DND-41 (cell line): ENCODE measurements at regions not wholly inside any gene's neighbourhood (a gene's known extent, or its start where the extent isn't known, plus 50 kb on each side); places are given as distances from the start of the nearest gene placed in this dataset.

Source experiments
- ATAC-seq: fragments of 200-7000 bp; cut with Tn5 transposase; 3 replicates; pipeline ENCODE4 v1.9.1; 2021; ENCODE audit warnings: low read depth; ENCODE audit not compliant: insufficient read depth
- DNase-seq: peaks from one replicate; pipeline ENCODE4 v3.0.0-alpha.2; 2020
- H2AFZ ChIP-seq: 2 replicates; pipeline ENCODE4 v1.6.0; 2012; ENCODE audit warnings: low read depth, low read length
- H3K27ac ChIP-seq: 2 replicates; pipeline ENCODE4 v1.5.1; 2012; ENCODE audit warnings: low read length, inconsistent platforms
- H3K27me3 ChIP-seq: fragments of 200-600 bp; sonication (generic); 2 replicates; pipeline ENCODE4 v1.6.0; 2012; ENCODE audit warnings: low read length, mild to moderate bottlenecking, inconsistent platforms; ENCODE audit not compliant: insufficient read depth, poor library complexity
- H3K36me3 ChIP-seq: 2 replicates; pipeline ENCODE4 v1.5.1; 2012; ENCODE audit warnings: low read length, inconsistent platforms; ENCODE audit not compliant: insufficient read depth
- H3K4me1 ChIP-seq: 2 replicates; pipeline ENCODE4 v1.5.1; 2012; ENCODE audit warnings: mild to moderate bottlenecking, low read length; ENCODE audit not compliant: insufficient read depth
- H3K4me2 ChIP-seq: 2 replicates; pipeline ENCODE4 v1.6.0; 2012; ENCODE audit warnings: mild to moderate bottlenecking, moderate library complexity, low read length, inconsistent platforms; ENCODE audit not compliant: insufficient read depth
- H3K4me3 ChIP-seq, 2 experiments: fragments of 200-600 bp in 1 of 2; shearing (Covaris generic) in 1 of 2; 2 replicates each; pipeline ENCODE4 v1.5.1; 2012 to 2016; ENCODE audit warnings: inconsistent platforms in 2 of 2, low read length in 2 of 2, mild to moderate bottlenecking in 2 of 2, low read depth in 1 of 2, moderate library complexity in 1 of 2
- H3K79me2 ChIP-seq: 2 replicates; pipeline ENCODE4 v1.6.0; 2012; ENCODE audit warnings: low read length, inconsistent platforms; ENCODE audit not compliant: insufficient read depth
- H3K9ac ChIP-seq: 2 replicates; pipeline ENCODE4 v1.6.0; 2012; ENCODE audit warnings: low read depth, mild to moderate bottlenecking, inconsistent platforms, low read length, moderate library complexity
- H3K9me3 ChIP-seq: 2 replicates; pipeline ENCODE4 v1.5.1; 2012; ENCODE audit warnings: low read length, moderate library complexity, mild to moderate bottlenecking, inconsistent platforms; ENCODE audit not compliant: insufficient read depth, severe bottlenecking
- H4K20me1 ChIP-seq: 2 replicates; pipeline ENCODE4 v1.6.0; 2012; ENCODE audit warnings: low read length; ENCODE audit not compliant: insufficient read depth
- EZH2 ChIP-seq: IDR thresholded peaks from 3 replicates; pipeline ENCODE4 v1.6.1; 2012; ENCODE audit warnings: borderline replicate concordance, low read depth, mild to moderate bottlenecking, moderate library complexity, low read length, inconsistent platforms; ENCODE audit not compliant: severe bottlenecking
- TF ChIP-seq, protein P1 (sequence below): IDR thresholded peaks from 2 replicates; pipeline ENCODE4 v1.5.1; 2012; ENCODE audit warnings: borderline replicate concordance, low read length, moderate library complexity, mild to moderate bottlenecking; ENCODE audit not compliant: poor library complexity, severe bottlenecking; ENCODE audit errors: extremely low read depth

- H4K20me1 ChIP-seq = no peaks in the 10 kb centered on the region
- no peak overlapping the region for H3K9ac ChIP-seq
- H2AFZ ChIP-seq = no peak overlapping the region
- no peak overlapping the region for H3K4me3 ChIP-seq
- ATAC-seq (no peak), DNase-seq (no peak)
- no peaks in the 10 kb centered on the region for H3K9me3 ChIP-seq
- TF ChIP-seq, protein P1, sequence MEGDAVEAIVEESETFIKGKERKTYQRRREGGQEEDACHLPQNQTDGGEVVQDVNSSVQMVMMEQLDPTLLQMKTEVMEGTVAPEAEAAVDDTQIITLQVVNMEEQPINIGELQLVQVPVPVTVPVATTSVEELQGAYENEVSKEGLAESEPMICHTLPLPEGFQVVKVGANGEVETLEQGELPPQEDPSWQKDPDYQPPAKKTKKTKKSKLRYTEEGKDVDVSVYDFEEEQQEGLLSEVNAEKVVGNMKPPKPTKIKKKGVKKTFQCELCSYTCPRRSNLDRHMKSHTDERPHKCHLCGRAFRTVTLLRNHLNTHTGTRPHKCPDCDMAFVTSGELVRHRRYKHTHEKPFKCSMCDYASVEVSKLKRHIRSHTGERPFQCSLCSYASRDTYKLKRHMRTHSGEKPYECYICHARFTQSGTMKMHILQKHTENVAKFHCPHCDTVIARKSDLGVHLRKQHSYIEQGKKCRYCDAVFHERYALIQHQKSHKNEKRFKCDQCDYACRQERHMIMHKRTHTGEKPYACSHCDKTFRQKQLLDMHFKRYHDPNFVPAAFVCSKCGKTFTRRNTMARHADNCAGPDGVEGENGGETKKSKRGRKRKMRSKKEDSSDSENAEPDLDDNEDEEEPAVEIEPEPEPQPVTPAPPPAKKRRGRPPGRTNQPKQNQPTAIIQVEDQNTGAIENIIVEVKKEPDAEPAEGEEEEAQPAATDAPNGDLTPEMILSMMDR = no peak
- no peak for TF ChIP-seq EZH2
- no peaks in the 10 kb centered on the region for H3K36me3 ChIP-seq
- no peak overlapping the region for H3K27ac ChIP-seq
- no peaks in the 10 kb centered on the region for H3K27me3 ChIP-seq
- H3K4me1 ChIP-seq = no peaks in the 10 kb centered on the region
- H3K79me2 ChIP-seq = no peaks in the 10 kb centered on the region
- H3K4me2 ChIP-seq = no peak overlapping the region
Observed at GRCh38 chr7:41446606-41447449, 256.1 kb downstream of the INHBA start.

- Histone ChIP-seq H3K27me3 (no peaks in the 10 kb centered on the region), H3K9ac (no peak overlapping the region), H3K36me3 (no peaks in the 10 kb centered on the region), H4K20me1 (no peaks in the 10 kb centered on the region), H3K27ac (no peak overlapping the region), H3K4me2 (no peak overlapping the region), H2AFZ (no peak overlapping the region), H3K9me3 (no peaks in the 10 kb centered on the region), H3K4me3 (no peak overlapping the region), H3K4me1 (no peaks in the 10 kb centered on the region), H3K79me2 (no peaks in the 10 kb centered on the region)
- DNase-seq = no peak
- TF ChIP-seq, protein P1 = no peak
- TF ChIP-seq EZH2 = no peak
- ATAC-seq = no peak
Observed at GRCh38 chr7:41445946-41446345, 256.9 kb downstream of the INHBA start.

GRCh38 chr7:41445432-41445831 lies 257.5 kb downstream of the INHBA start:
- no peaks in the 10 kb centered on the region for H3K79me2 ChIP-seq
- ATAC-seq (no peak), DNase-seq (no peak)
- no peaks in the 10 kb centered on the region for H4K20me1 ChIP-seq
- no peaks in the 10 kb centered on the region for H3K9me3 ChIP-seq
- no peak overlapping the region for H3K27ac ChIP-seq
- no peak overlapping the region for H2AFZ ChIP-seq
- no peaks in the 10 kb centered on the region for H3K36me3 ChIP-seq
- no peaks in the 10 kb centered on the region for H3K27me3 ChIP-seq
- no peak overlapping the region for H3K9ac ChIP-seq
- TF ChIP-seq, protein P1 = no peak
- no peak for TF ChIP-seq EZH2
- no peak overlapping the region for H3K4me3 ChIP-seq
- no peaks in the 10 kb centered on the region for H3K4me1 ChIP-seq
- H3K4me2 ChIP-seq = no peak overlapping the region

- H2AFZ ChIP-seq = no peak overlapping the region
- H3K4me3 ChIP-seq = no peak overlapping the region
- ATAC-seq (no peak), DNase-seq (no peak)
- H3K79me2 ChIP-seq = no peaks in the 10 kb centered on the region
- no peaks in the 10 kb centered on the region for H3K36me3 ChIP-seq
- H3K27ac ChIP-seq = no peak overlapping the region
- no peaks in the 10 kb centered on the region for H3K9me3 ChIP-seq
- no peak overlapping the region for H3K4me2 ChIP-seq
- no peaks in the 10 kb centered on the region for H3K4me1 ChIP-seq
- TF ChIP-seq EZH2 = no peak
- TF ChIP-seq, protein P1 = no peak
- no peaks in the 10 kb centered on the region for H4K20me1 ChIP-seq
- no peak overlapping the region for H3K9ac ChIP-seq
- H3K27me3 ChIP-seq = no peaks in the 10 kb centered on the region
Observed at GRCh38 chr7:41439515-41439879, 263.4 kb downstream of the INHBA start.
